ENCODE measurements at regions not wholly inside any gene's neighbourhood (a gene's known extent, or its start where the extent isn't known, plus 50 kb on each side); places are given as distances from the start of the nearest gene placed in this dataset.

- TF ChIP-seq GABPA (IDR thresholded peaks at IDR 0.05; ENCODE audit: low read depth) (no peak), ZBTB33 (IDR thresholded peaks at IDR 0.05; ENCODE audit: borderline replicate concordance, low read depth) (no peak), POLR2AphosphoS5 (IDR thresholded peaks at IDR 0.05; ENCODE audit: low read depth, low read length) (no peak), NRF1 (IDR thresholded peaks at IDR 0.05; ENCODE audit: low read depth, low read length) (no peak)
- Histone ChIP-seq H4K20me1 (ENCODE audit: insufficient read depth) (no peaks in the 10 kb centered on the region), H3K79me2 (ENCODE audit: insufficient read depth) (no peaks in the 10 kb centered on the region), H3K9me3 (no peaks in the 10 kb centered on the region), H3K4me2 (no peak overlapping the region), H3K36me3 (replicated peaks in 1 of 2; ENCODE audit: control insufficient read depth in 1 of 2, insufficient read depth in 2 of 2, low read length in 1 of 2) (no peaks in the 10 kb centered on the region), H3K4me3 (ENCODE audit: low read depth in 2 of 2, low read length in 1 of 2) (no peak overlapping the region), H2AFZ (ENCODE audit: low read depth) (no peak overlapping the region), H3K27me3 (ENCODE audit: insufficient read depth) (no peaks in the 10 kb centered on the region), H3K4me1 (ENCODE audit: control insufficient read depth in 1 of 2, insufficient read depth in 2 of 2, low read depth in 1 of 2, low read length in 1 of 2) (no peaks in the 10 kb centered on the region), H3K9me2 (no peaks in the 10 kb centered on the region), H3F3A (replicated peaks; ENCODE audit: insufficient read depth) (no peaks in the 10 kb centered on the region), H3K27ac (ENCODE audit: low read depth in 2 of 2, low read length in 1 of 2) (no peak overlapping the region), H3K9ac (no peak overlapping the region)
- POLR2A ChIA-PET = no interaction called here
- WGBS (ENCODE audit: low lambda C conversion rate) = 93% methylated on average over 1 of the region's 1 CpG
- DNase-seq = no peak
- CTCF ChIA-PET = interaction anchor here (0.6 kb wide), 1 partner anchor 661 kb away, joined by 3 read pairs; no protein-coding TSS in a partner anchor
These were observed 707.1 kb downstream of the EFNA5 start for GRCh38 chr5:106963630-106964029.

- CTCF ChIA-PET = interaction anchor here (0.6 kb wide), 2 partner anchors 13 to 662 kb away, joined by 3 read pairs; no protein-coding TSS in a partner anchor
These were observed 708.1 kb downstream of the EFNA5 start for GRCh38 chr5:106962464-106963230.

More at GRCh38 chr5:106962464-106963230, 708.1 kb downstream of the EFNA5 start:
- POLR2A ChIA-PET = no interaction called here
- Histone ChIP-seq H3K4me1 (ENCODE audit: control insufficient read depth in 1 of 2, insufficient read depth in 2 of 2, low read depth in 1 of 2, low read length in 1 of 2) (no peaks in the 10 kb centered on the region), H3K27ac (ENCODE audit: low read depth in 2 of 2, low read length in 1 of 2) (no peak overlapping the region), H3K4me3 (ENCODE audit: low read depth in 2 of 2, low read length in 1 of 2) (no peak overlapping the region), H3K36me3 (replicated peaks in 1 of 2; ENCODE audit: control insufficient read depth in 1 of 2, insufficient read depth in 2 of 2, low read length in 1 of 2) (no peaks in the 10 kb centered on the region), H3F3A (replicated peaks; ENCODE audit: insufficient read depth) (no peaks in the 10 kb centered on the region), H3K9me3 (no peaks in the 10 kb centered on the region), H3K9me2 (no peaks in the 10 kb centered on the region), H3K4me2 (no peak overlapping the region), H2AFZ (ENCODE audit: low read depth) (no peak overlapping the region), H4K20me1 (ENCODE audit: insufficient read depth) (no peaks in the 10 kb centered on the region), H3K79me2 (ENCODE audit: insufficient read depth) (no peaks in the 10 kb centered on the region), H3K9ac (no peak overlapping the region), H3K27me3 (ENCODE audit: insufficient read depth) (no peaks in the 10 kb centered on the region)
- no peak for DNase-seq
- WGBS (ENCODE audit: low lambda C conversion rate) = 87% methylated on average over 7 of the region's 7 CpGs
- TF ChIP-seq CTCF (IDR thresholded peaks at IDR 0.05) = no peak
- no peak for TF ChIP-seq MAX (IDR thresholded peaks at IDR 0.05; ENCODE audit: low read depth)
- TF ChIP-seq YY1 (IDR thresholded peaks at IDR 0.05; ENCODE audit: low read depth) = no peak
- TF ChIP-seq TEAD4 (IDR thresholded peaks at IDR 0.05; ENCODE audit: borderline replicate concordance, insufficient read depth) = no peak
- no peak for TF ChIP-seq IRF3 (IDR thresholded peaks at IDR 0.05; ENCODE audit: low read depth, low read length)
- TF ChIP-seq RXRA (IDR thresholded peaks at IDR 0.05; ENCODE audit: borderline replicate concordance, low read depth) = no peak
- TF ChIP-seq RCOR1 (IDR thresholded peaks at IDR 0.05; ENCODE audit: low read length) = no peak
- no peak for TF ChIP-seq RAD21 (IDR thresholded peaks at IDR 0.05; ENCODE audit: low read length)
- no peak for TF ChIP-seq USF2 (IDR thresholded peaks at IDR 0.05; ENCODE audit: borderline replicate concordance, low read depth, low read length)
- no peak for TF ChIP-seq SMC3 (IDR thresholded peaks at IDR 0.05; ENCODE audit: low read depth, low read length)
- no peak for TF ChIP-seq FOXM1 (IDR thresholded peaks at IDR 0.05; ENCODE audit: low read depth)
- TF ChIP-seq USF1 (IDR thresholded peaks at IDR 0.05; ENCODE audit: borderline replicate concordance, low read depth) = no peak
- no peak for TF ChIP-seq PBX3 (IDR thresholded peaks at IDR 0.05)
- no peak for TF ChIP-seq JUND (IDR thresholded peaks at IDR 0.05)
